SKM-1 (cell line): ENCODE measurements at regions not wholly inside any gene's neighbourhood (a gene's known extent, or its start where the extent isn't known, plus 50 kb on each side); places are given as distances from the start of the nearest gene placed in this dataset.
"Not testable (repeated sequence)": the region's sequence is repeated elsewhere in the genome, so short reads cannot be mapped to it uniquely, and the experiment has no call there.

Experiments used
- DNase-seq: peaks from one replicate; lab custom pipeline; 2025; ENCODE audit not compliant: unreplicated experiment; lab: John Stamatoyannopoulos, UW

GRCh38 chr5:82959466-82959865 lies 117.7 kb downstream of the TMEM167A start:
- DNase-seq, result no peak

DNA sequence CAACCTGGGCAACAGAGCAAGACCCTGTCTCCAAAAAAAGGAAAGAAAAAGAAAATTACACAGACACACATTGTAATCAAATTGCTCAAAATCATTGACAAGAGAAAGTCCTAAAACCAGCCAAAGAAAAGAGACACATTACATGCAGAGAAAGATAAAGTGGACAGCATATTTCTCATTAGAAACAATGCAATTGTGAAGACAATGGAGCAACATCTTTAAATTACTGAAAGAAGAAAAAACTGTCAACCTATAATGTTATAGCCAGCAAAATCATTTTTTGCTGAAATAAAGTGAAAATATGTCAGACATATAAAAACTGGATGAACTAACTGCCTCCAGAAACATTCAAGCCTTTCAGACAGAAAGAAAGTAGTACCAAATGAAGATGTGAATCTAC lies 120.6 kb downstream of the TMEM167A start:
- DNase-seq, result no peak

DNA sequence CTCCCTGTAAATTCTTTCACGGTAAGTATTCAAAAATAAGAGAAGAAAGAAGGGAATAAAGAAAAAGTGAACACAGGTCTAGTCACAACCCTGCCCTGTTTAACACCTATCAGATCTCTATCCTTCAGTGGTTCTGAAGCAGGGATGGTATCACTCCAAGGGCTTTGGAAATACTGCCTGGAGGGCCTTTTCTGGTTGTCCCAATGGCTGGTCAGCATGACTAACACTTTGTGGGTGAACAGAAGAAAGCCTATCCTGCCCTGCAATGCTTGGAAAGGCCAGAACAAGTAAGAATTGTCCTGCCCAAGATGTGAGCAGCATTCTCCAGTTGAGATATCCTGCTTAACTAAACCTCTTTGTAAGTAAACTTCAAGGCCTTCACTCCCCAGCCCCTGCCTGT lies 124.9 kb downstream of the TMEM167A start:
- no peak for DNase-seq

GRCh38 chr5:82944267-82944666 lies 132.9 kb downstream of the TMEM167A start:
- not testable (repeated sequence) for DNase-seq

GRCh38 chr5:82942083-82942881 lies 134.9 kb downstream of the TMEM167A start:
- no peak for DNase-seq

DNA sequence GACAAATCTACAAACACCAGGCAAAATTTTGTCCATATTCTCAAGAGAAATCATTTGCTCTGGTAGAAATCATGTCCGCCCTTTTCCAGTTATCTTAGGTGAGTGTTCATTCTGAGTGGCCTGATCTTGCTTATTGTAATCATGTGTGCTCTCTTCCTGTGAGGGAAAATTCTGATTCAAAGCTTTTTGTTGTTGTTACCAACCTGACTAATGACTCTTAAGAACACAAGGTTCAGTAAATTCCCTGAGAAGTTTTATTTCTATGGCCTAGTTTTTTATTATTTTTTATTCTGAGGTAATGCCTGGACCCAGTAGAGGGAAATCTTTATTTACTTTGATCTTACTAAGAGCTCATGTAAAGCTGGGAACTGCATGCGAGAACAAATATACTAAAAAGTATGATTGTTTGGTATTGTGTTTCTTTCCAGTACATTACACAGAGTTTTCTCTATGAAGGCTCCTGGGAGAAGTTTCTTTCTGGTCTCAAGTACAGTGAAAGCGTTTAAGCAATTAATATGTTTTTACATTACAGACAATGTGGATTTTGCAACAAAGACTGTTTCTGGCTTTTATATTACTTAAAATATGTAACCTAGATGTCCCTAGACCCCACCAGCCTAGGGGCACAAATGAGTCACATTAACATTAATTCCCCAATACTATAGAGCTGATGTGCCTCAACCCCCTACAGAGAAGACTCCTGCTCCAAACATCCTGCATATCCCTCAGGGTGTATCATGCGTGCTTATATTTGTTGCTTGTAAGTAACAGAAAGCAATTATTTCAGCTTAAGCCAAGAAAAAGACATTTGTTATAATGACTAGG lies 138.1 kb downstream of the TMEM167A start:
- no peak for DNase-seq

GRCh38 chr5:82932473-82933220 lies 144.5 kb downstream of the TMEM167A start:
- not testable (repeated sequence) for DNase-seq

DNA sequence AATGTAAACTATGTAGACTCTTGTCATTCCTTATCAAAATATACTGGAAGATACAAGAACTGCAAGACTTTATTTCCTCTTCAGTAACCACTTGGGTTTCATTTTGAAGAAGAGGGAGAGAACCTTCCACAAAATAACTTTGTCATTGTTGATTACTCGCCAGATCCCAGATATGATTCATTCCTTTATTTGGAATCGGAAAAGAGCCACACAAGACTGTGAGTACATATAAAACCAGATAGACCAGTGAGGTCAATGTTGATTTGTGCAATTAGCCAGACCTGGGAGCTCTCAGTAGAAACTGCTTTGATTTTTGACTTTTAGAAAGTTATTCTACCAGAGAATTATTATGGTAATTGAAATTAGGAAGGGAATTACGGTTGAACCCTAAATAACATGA lies 146.1 kb downstream of the TMEM167A start:
- no peak for DNase-seq

DNA sequence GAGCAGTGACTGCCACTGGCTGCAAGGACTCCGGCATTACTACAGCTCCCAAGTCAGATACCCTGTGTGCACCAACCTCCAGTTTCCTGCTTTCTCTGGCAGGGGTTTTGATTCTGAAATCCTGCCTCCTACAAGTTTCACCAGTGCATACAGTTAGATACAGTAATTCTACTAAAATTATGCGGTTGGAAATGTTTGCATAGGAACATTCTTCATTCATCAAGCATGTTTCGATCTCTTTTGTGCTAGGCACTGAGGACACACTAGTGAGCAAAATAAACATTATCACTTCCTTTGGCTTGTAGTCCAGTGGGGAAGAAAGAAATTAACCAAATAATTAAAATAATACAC lies 152.2 kb downstream of the TMEM167A start:
- no peak for DNase-seq

- no peak for DNase-seq
Observed at GRCh38 chr5:82924226-82925060, 152.8 kb downstream of the TMEM167A start.

DNA sequence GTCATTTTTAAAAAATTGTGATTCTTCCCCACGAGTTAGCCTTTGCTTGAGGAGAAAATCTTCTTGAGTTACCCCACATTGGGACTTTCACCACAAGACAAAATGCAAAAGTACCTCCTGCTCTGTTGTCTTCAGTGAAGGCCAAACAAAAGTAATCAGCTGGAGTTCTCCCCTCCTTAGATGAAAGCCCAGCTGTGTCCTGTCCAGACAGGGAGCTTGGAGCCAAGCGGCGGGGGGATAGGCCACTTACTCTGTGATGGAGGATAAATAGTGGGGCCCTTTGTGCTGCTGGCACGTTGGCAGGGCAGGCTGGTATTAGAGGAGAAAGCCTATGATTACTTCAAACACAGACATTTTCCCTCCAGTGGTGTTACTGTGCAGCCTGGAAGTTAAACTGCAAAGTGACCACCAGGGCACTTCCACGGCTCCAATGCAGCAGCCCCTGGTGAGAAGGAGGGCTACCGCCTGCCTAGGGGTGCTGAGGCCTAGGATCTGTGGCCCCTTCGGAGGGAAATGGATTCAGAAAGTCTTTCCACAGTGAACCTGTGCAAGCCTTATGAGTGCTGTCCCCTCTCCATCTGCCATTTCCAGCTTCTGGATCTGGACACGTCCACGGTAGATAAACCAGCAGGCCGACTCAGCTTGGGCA lies 155.0 kb downstream of the TMEM167A start:
- DNase-seq, result no peak

- no peak for DNase-seq
Observed at GRCh38 chr5:82918311-82919031, 158.7 kb downstream of the TMEM167A start.

- DNase-seq, result no peak
Observed at GRCh38 chr5:82917584-82917983, 159.6 kb downstream of the TMEM167A start.

GRCh38 chr5:82913971-82914370 lies 163.2 kb downstream of the TMEM167A start:
- DNase-seq, result no peak

GRCh38 chr5:82912462-82912861 lies 164.7 kb downstream of the TMEM167A start:
- no peak for DNase-seq

- DNase-seq, result no peak
Observed at GRCh38 chr5:82911910-82912309, 165.3 kb downstream of the TMEM167A start.

DNA sequence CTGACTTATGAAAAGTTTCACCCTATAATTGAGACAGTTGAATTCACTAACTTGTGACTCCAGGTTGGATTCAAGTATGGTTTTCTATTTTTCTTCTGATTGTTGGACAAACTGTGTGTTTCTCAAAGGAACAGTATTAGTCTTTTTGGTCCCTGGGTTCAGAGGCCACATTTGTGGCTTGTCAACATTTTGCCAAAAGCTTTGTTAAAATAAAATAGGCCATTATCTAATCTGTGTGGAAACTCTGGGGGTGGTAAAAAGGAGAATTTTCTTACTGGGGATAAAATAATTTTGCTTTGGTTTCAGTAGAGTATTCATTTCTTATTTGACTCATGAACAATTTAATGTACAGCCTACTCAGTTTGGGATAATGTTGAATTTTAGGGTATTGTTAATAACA lies 166.3 kb downstream of the TMEM167A start:
- DNase-seq, result no peak

DNA sequence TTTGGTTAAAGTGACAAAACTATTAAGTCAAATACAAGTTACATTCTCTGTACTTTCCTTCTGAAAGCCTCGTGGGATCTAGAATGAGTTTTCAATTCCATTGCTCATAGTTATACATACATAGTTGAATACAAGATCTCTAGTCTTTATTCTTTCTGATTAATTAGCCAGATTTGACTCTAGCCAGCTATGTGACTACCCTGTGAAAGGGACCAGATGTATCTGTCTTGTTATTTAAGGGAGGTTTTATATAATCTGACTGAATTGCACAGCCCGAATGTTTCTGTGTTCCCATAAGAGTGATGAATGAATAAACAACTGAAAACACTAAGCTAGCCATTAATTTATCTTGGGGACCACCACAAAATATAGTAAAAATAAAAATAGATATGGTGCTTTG lies 166.7 kb downstream of the TMEM167A start:
- DNase-seq, result no peak

DNA sequence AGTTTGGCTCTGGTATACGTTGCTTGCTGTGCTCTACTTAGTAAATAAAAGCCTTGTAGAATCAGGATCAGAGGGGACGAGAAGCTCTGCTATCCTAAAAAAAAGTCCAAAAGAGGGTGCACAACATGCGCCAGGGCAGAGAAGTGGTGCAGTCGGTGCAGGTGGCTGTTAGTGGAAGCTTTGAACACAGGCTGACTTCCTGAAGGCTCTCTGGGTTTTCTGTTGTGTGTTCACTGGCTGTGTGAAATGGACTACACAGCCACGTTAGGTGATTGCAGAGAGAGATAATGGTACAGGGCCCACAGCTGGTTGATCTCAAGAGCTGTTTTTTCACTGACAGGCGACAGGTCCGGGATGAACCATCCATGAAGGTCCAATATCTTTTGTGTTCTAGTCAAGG lies 167.4 kb downstream of the TMEM167A start:
- no peak for DNase-seq

- no peak for DNase-seq
Observed at GRCh38 chr5:82905986-82906385, 171.2 kb downstream of the TMEM167A start.
